ENCODE measurements at regions not wholly inside any gene's neighbourhood (a gene's known extent, or its start where the extent isn't known, plus 50 kb on each side); places are given as distances from the start of the nearest gene placed in this dataset.

- FAIRE-seq: no peak
These were observed 233.2 kb upstream of the TCF4 start for GRCh38 chr18:55821219-55821618.

- FAIRE-seq: no peak
These were observed 231.5 kb upstream of the TCF4 start for GRCh38 chr18:55819448-55819847.

GRCh38 chr18:55818284-55818683 is 230.3 kb upstream of the TCF4 start:
- FAIRE-seq: no peak

- FAIRE-seq: no peak
These were observed 223.9 kb upstream of the TCF4 start for GRCh38 chr18:55811925-55812324.

GRCh38 chr18:55805666-55806065 is 217.7 kb upstream of the TCF4 start:
- no peak for FAIRE-seq

- no peak for FAIRE-seq
These were observed 207.2 kb upstream of the TCF4 start for GRCh38 chr18:55795101-55795669.

- FAIRE-seq: no peak
These were observed 206.5 kb upstream of the TCF4 start for GRCh38 chr18:55794288-55795052.

GRCh38 chr18:55790296-55790695 is 202.3 kb upstream of the TCF4 start:
- no peak for FAIRE-seq

GRCh38 chr18:55787536-55788073 is 199.6 kb upstream of the TCF4 start:
- no peak for FAIRE-seq

GRCh38 chr18:55786651-55787272 is 198.8 kb upstream of the TCF4 start:
- no peak for FAIRE-seq

GRCh38 chr18:55783921-55784320 is 195.9 kb upstream of the TCF4 start:
- FAIRE-seq: no peak

GRCh38 chr18:55781481-55781957 is 193.5 kb upstream of the TCF4 start:
- no peak for FAIRE-seq

GRCh38 chr18:55780586-55781071 is 192.6 kb upstream of the TCF4 start:
- no peak for FAIRE-seq

GRCh38 chr18:55779691-55780585 is 191.9 kb upstream of the TCF4 start:
- FAIRE-seq: no peak

GRCh38 chr18:55778788-55779690 is 191.0 kb upstream of the TCF4 start:
- no peak for FAIRE-seq

- FAIRE-seq: no peak
These were observed 189.8 kb upstream of the TCF4 start for GRCh38 chr18:55777666-55778304.

- no peak for FAIRE-seq
These were observed 188.0 kb upstream of the TCF4 start for GRCh38 chr18:55775972-55776371.

GRCh38 chr18:55774505-55774904 is 186.5 kb upstream of the TCF4 start:
- FAIRE-seq: no peak

- FAIRE-seq: no peak
These were observed 180.3 kb upstream of the TCF4 start for GRCh38 chr18:55768255-55768654.

- FAIRE-seq: no peak
These were observed 176.4 kb upstream of the TCF4 start for GRCh38 chr18:55764386-55764785.

GRCh38 chr18:55763805-55764204 is 175.8 kb upstream of the TCF4 start:
- FAIRE-seq: no peak

All from colon (tissue), 2 donors.